H1 (cell line): ENCODE measurements at regions not wholly inside any gene's neighbourhood (a gene's known extent, or its start where the extent isn't known, plus 50 kb on each side); places are given as distances from the start of the nearest gene placed in this dataset.

Experiments used
- CTCF ChIA-PET: fragments of 300-600 bp; sonication (Branson Sonifier 250); formaldehyde crosslinking; loops from one replicate; lab custom pipeline; 2021; ENCODE audit not compliant: partially characterized antibody; lab: Charles Lee
- POLR2A ChIA-PET: fragments of 300-600 bp; sonication (Branson Sonifier 250); formaldehyde crosslinking; loops from one replicate; lab custom pipeline; 2021; ENCODE audit warnings: inconsistent platforms; ENCODE audit not compliant: partially characterized antibody; lab: Charles Lee
- DNase-seq, 2 experiments: peaks; one replicate each; pipeline versions ENCODE4 v3.0.0 to v3.0.0-alpha.2; 2010 to 2022; ENCODE audit warnings: low spot score in 2 of 2, low read depth in 1 of 2, mixed read lengths in 1 of 2
- FAIRE-seq: peaks from 2 replicates; lab custom pipeline; 2011; peaks lifted over from hg19 to GRCh38; lab: Jason Lieb, UNC
- H2AFZ ChIP-seq: 2 replicates; pipeline ENCODE4 v1.8.1; 2012; ENCODE audit warnings: low read length, inconsistent platforms
- H2AK5ac ChIP-seq: 2 replicates; pipeline ENCODE4 v1.6.1; 2013; ENCODE audit warnings: low read depth, low read length
- H2BK120ac ChIP-seq: replicated peaks from 2 replicates; pipeline ENCODE3; 2013; ENCODE audit warnings: low read depth, low read length, inconsistent platforms
- H2BK12ac ChIP-seq: 2 replicates; pipeline ENCODE4 v1.6.1; 2013; ENCODE audit warnings: low read depth, low read length
- H2BK15ac ChIP-seq: 2 replicates; pipeline ENCODE4 v1.6.1; 2013; ENCODE audit warnings: low read length
- H2BK20ac ChIP-seq: 2 replicates; pipeline ENCODE4 v1.6.1; 2013; ENCODE audit warnings: low read length
- H2BK5ac ChIP-seq: 2 replicates; pipeline ENCODE4 v1.6.1; 2013; ENCODE audit warnings: low read depth, low read length
- H3K14ac ChIP-seq: 2 replicates; pipeline ENCODE4 v1.6.1; 2013; ENCODE audit warnings: inconsistent platforms; ENCODE audit not compliant: insufficient read length
- H3K18ac ChIP-seq: 2 replicates; pipeline ENCODE4 v1.6.1; 2013; ENCODE audit warnings: low read length; ENCODE audit errors: extremely low read depth
- H3K23ac ChIP-seq: 2 replicates; pipeline ENCODE4 v1.6.1; 2013; ENCODE audit warnings: inconsistent platforms; ENCODE audit not compliant: insufficient read length
- H3K23me2 ChIP-seq: 2 replicates; pipeline ENCODE4 v1.6.1; 2013; ENCODE audit warnings: low read depth, low read length
- H3K27ac ChIP-seq: 2 replicates; pipeline ENCODE4 v1.6.1; 2011; ENCODE audit warnings: low read depth, low read length, inconsistent platforms
- H3K27me3 ChIP-seq, 4 experiments: replicated peaks in 1 of 4; 1 replicate in 1 of 4; 2 replicates in 3 of 4; pipeline versions ENCODE4 v1.6.1 to v1.8.1; 2011 to 2013; ENCODE audit warnings: low read length in 3 of 4, mild to moderate bottlenecking in 3 of 4, inconsistent platforms in 2 of 4, mixed read lengths in 2 of 4, moderate library complexity in 1 of 4; ENCODE audit not compliant: control insufficient read depth in 3 of 4, insufficient read depth in 3 of 4; ENCODE audit errors: extremely low read depth in 1 of 4
- H3K36me3 ChIP-seq, 4 experiments: 2 replicates each; pipeline versions ENCODE4 v1.6.1 to v1.8.1; 2011 to 2013; ENCODE audit warnings: mild to moderate bottlenecking in 4 of 4, low read length in 3 of 4, moderate library complexity in 2 of 4, control low read depth in 1 of 4, inconsistent platforms in 1 of 4; ENCODE audit not compliant: insufficient read depth in 4 of 4, control insufficient read depth in 2 of 4
- H3K4ac ChIP-seq: replicated peaks from 2 replicates; pipeline ENCODE3; 2013; ENCODE audit warnings: low read length, low read depth, mixed read lengths, inconsistent platforms; ENCODE audit not compliant: insufficient read length
- H3K4me1 ChIP-seq, 4 experiments: replicated peaks in 1 of 4; 1 replicate in 1 of 4; 2 replicates in 3 of 4; pipeline versions ENCODE4 v1.6.1 to v1.8.1; 2011 to 2013; ENCODE audit warnings: low read length in 3 of 4, inconsistent platforms in 2 of 4, mixed read lengths in 1 of 4; ENCODE audit not compliant: insufficient read depth in 4 of 4, control insufficient read depth in 3 of 4
- H3K4me2 ChIP-seq, 2 experiments: 2 replicates each; pipeline versions ENCODE4 v1.6.1 to v1.8.1; 2011 to 2013; ENCODE audit warnings: low read depth in 2 of 2, low read length in 2 of 2, control low read depth in 1 of 2, inconsistent platforms in 1 of 2, mild to moderate bottlenecking in 1 of 2; ENCODE audit not compliant: insufficient read depth in 1 of 2
- H3K4me3 ChIP-seq, 4 experiments: fragments of 200-600, 300-600 bp in 1 of 4; sonication (generic), shearing (Covaris generic), sonication (Bioruptor Twin) in 1 of 4; 2 replicates each; pipeline versions ENCODE4 v1.5.1 to v1.8.1; 2011 to 2016; ENCODE audit warnings: low read length in 4 of 4, low read depth in 3 of 4, control low read depth in 2 of 4, inconsistent platforms in 2 of 4, mild to moderate bottlenecking in 2 of 4, mixed read lengths in 1 of 4, moderate library complexity in 1 of 4; ENCODE audit not compliant: insufficient read depth in 2 of 4; ENCODE audit errors: extremely low read depth in 1 of 4
- H3K56ac ChIP-seq: replicated peaks from 2 replicates; pipeline ENCODE3; 2013; ENCODE audit warnings: low read depth, mild to moderate bottlenecking, mixed read lengths, low read length, inconsistent platforms; ENCODE audit not compliant: insufficient read length
- H3K79me1 ChIP-seq: 2 replicates; pipeline ENCODE4 v1.6.1; 2013; ENCODE audit warnings: low read depth, low read length, control low read depth
- H3K79me2 ChIP-seq, 2 experiments: 2 replicates each; pipeline versions ENCODE4 v1.6.1 to v1.8.1; 2012 to 2013; ENCODE audit warnings: low read length in 2 of 2, mild to moderate bottlenecking in 2 of 2, inconsistent platforms in 1 of 2; ENCODE audit not compliant: insufficient read depth in 2 of 2, control insufficient read depth in 1 of 2
- H3K9ac ChIP-seq, 4 experiments: replicated peaks in 1 of 4; 1 replicate in 1 of 4; 2 replicates in 3 of 4; pipeline versions ENCODE4 v1.6.1 to v1.8.1; 2011 to 2013; ENCODE audit warnings: low read depth in 3 of 4, low read length in 3 of 4, control low read depth in 2 of 4, mild to moderate bottlenecking in 2 of 4, moderate library complexity in 2 of 4, inconsistent platforms in 1 of 4; ENCODE audit errors: extremely low read depth in 1 of 4
- H3K9me3 ChIP-seq, 2 experiments: 2 replicates each; pipeline versions ENCODE4 v1.6.1 to v1.8.1; 2012 to 2013; ENCODE audit warnings: mild to moderate bottlenecking in 2 of 2, moderate library complexity in 2 of 2, control low read depth in 1 of 2, inconsistent platforms in 1 of 2, low read depth in 1 of 2, low read length in 1 of 2, mixed read lengths in 1 of 2; ENCODE audit not compliant: insufficient read depth in 2 of 2
- H4K20me1 ChIP-seq, 2 experiments: replicated peaks in 1 of 2; 2 replicates each; pipeline versions ENCODE3 to v1.8.1; 2011 to 2013; ENCODE audit warnings: inconsistent platforms in 2 of 2, low read length in 2 of 2, mild to moderate bottlenecking in 1 of 2; ENCODE audit not compliant: insufficient read depth in 2 of 2, control insufficient read depth in 1 of 2
- H4K5ac ChIP-seq: 2 replicates; pipeline ENCODE4 v1.6.1; 2013; ENCODE audit warnings: low read length, low read depth, mixed read lengths, inconsistent platforms; ENCODE audit not compliant: insufficient read length
- H4K8ac ChIP-seq: 2 replicates; pipeline ENCODE4 v1.8.0; 2013; ENCODE audit warnings: mild to moderate bottlenecking, moderate library complexity, low read length, inconsistent platforms; ENCODE audit not compliant: insufficient read depth; ENCODE audit errors: extremely low read depth
- H4K91ac ChIP-seq: replicated peaks from 2 replicates; pipeline ENCODE3; 2013; ENCODE audit warnings: low read length, mixed read lengths, inconsistent platforms; ENCODE audit not compliant: insufficient read length
- CEBPB ChIP-seq: IDR thresholded peaks from 2 replicates; pipeline ENCODE4 v1.6.1; 2012; ENCODE audit warnings: low read depth, low read length
- CTBP2 ChIP-seq: IDR thresholded peaks from 2 replicates; pipeline ENCODE4 v1.7.0; 2011; ENCODE audit warnings: borderline replicate concordance, mild to moderate bottlenecking, moderate library complexity, mixed read lengths, low read length; ENCODE audit not compliant: insufficient read depth, insufficient read length
- GABPA ChIP-seq: IDR thresholded peaks from 2 replicates; pipeline ENCODE4 v1.6.1; 2011; ENCODE audit warnings: mild to moderate bottlenecking, low read length, moderate library complexity, borderline replicate concordance; ENCODE audit not compliant: insufficient read depth
- JUN ChIP-seq: IDR thresholded peaks from 2 replicates; pipeline ENCODE4 v1.6.1; 2011; ENCODE audit warnings: low read depth, mild to moderate bottlenecking, improper control_type of control experiment, low read length
- KDM1A ChIP-seq: fragments of 200-600, 300-600 bp; sonication (generic); IDR thresholded peaks from 2 replicates; pipeline ENCODE4 v1.7.1; 2016; ENCODE audit warnings: mild to moderate bottlenecking, low read length, borderline replicate concordance
- KDM5A ChIP-seq: fragments of 200-600 bp; IDR thresholded peaks from 2 replicates; pipeline ENCODE4 v1.7.1; 2012; ENCODE audit warnings: mild to moderate bottlenecking, low read length, inconsistent platforms, mixed read lengths
- NRF1 ChIP-seq: IDR thresholded peaks from 2 replicates; pipeline ENCODE4 v1.6.1; 2011; ENCODE audit warnings: mild to moderate bottlenecking, low read depth, low read length, improper control_type of control experiment
- RFX5 ChIP-seq: IDR thresholded peaks from 2 replicates; pipeline ENCODE4 v1.6.1; 2011; ENCODE audit warnings: low read depth, low read length, improper control_type of control experiment, borderline replicate concordance
- SP2 ChIP-seq: IDR thresholded peaks from 2 replicates; pipeline ENCODE4 v1.6.1; 2012; ENCODE audit warnings: mild to moderate bottlenecking, low read length, inconsistent platforms
- SRF ChIP-seq: IDR thresholded peaks from 2 replicates; pipeline ENCODE4 v1.6.1; 2011; ENCODE audit warnings: mild to moderate bottlenecking, low read depth, low read length, moderate library complexity
- TEAD4 ChIP-seq: IDR thresholded peaks from 2 replicates; pipeline ENCODE4 v1.6.1; 2012; ENCODE audit warnings: low read depth, low read length, inconsistent platforms, mixed read lengths
- YY1 ChIP-seq: IDR thresholded peaks from 2 replicates; pipeline ENCODE4 v1.6.1; 2011; ENCODE audit warnings: low read depth, mild to moderate bottlenecking, low read length
- WGBS, 2 experiments: shearing (Covaris generic) in 1 of 2; methylation state at CpG; one replicate each; pipeline versions ENCODE4 v1.1.6 to v1.1.7; 2013 to 2015; ENCODE audit warnings: low lambda C conversion rate in 2 of 2, mixed read lengths in 2 of 2, inconsistent platforms in 1 of 2, low coverage in 1 of 2, missing lambda C conversion rate in 1 of 2; ENCODE audit not compliant: insufficient replicate concordance in 2 of 2, insufficient coverage in 1 of 2, insufficient read length in 1 of 2; ENCODE audit errors: extremely low coverage in 1 of 2, missing lambda C conversion rate in 1 of 2; 5-methylcytosine and 5-hydroxymethylcytosine counted together

DNA sequence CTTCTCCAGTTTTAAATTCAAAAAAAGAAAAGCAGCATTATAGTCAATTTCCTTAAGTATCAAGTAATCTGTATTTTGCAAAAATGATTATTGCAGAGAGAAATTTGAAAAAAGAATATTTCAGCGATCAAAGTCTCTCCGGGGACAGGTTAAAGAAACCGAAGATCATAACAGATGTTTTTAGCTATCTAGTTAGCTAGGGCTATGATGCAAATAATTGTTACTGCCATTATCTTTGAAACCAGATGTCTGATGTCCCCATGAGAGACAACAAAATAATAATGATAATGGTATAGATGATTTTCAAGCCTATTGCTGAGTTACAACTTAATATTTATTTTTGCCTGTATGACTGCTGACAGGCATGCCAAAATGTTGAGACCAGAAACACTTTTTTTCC lies 1326.0 kb downstream of the PLA2G4A start:
- POLR2A ChIA-PET, result no interaction called here
- no peak for FAIRE-seq
- H4K8ac ChIP-seq, result no peak overlapping the region

More for the DNA sequence above, 1326.0 kb downstream of the PLA2G4A start:
- Histone ChIP-seq H3K9me3 (no peaks in the 10 kb centered on the region), H2BK5ac (no peak overlapping the region)
- TF ChIP-seq KDM5A, result no peak
- TF ChIP-seq SRF, result no peak
- TF ChIP-seq TEAD4, result no peak
- TF ChIP-seq YY1, result no peak
- TF ChIP-seq RFX5, result no peak
- TF ChIP-seq NRF1, result no peak
- TF ChIP-seq JUN, result no peak
- no peak for TF ChIP-seq CTBP2
- no peak for TF ChIP-seq SP2
- TF ChIP-seq KDM1A, result no peak
- TF ChIP-seq CEBPB, result no peak
- no peak for TF ChIP-seq GABPA
- TF ChIP-seq, all 59 proteins: peak for 0
- H3K23me2 ChIP-seq, result no peaks in the 10 kb centered on the region
- H2BK12ac ChIP-seq, result no peak overlapping the region
- H3K36me3 ChIP-seq, result no peaks in the 10 kb centered on the region
- H2BK120ac ChIP-seq, result no peak overlapping the region
- H3K79me2 ChIP-seq, result no peaks in the 10 kb centered on the region
- no peak overlapping the region for H3K18ac ChIP-seq
- CTCF ChIA-PET, result no interaction called here
- H3K4me3 ChIP-seq, result no peak overlapping the region
- WGBS, 2 experiments, result 100% methylated on average over 3 of the region's 3 CpGs; no CpG with 5 or more reads in 1 of the 2 experiments
- H4K5ac ChIP-seq, result no peak overlapping the region
- H2BK15ac ChIP-seq, result no peak overlapping the region
- H3K9ac ChIP-seq, result no peak overlapping the region
- no peak overlapping the region for H3K23ac ChIP-seq
- H3K27me3 ChIP-seq, result no peaks in the 10 kb centered on the region
- H4K91ac ChIP-seq, result no peak overlapping the region
- H3K4me2 ChIP-seq, result no peak overlapping the region
- no peaks in the 10 kb centered on the region for H3K79me1 ChIP-seq
- no peak overlapping the region for H2AFZ ChIP-seq
- H3K4ac ChIP-seq, result no peak overlapping the region
- H4K20me1 ChIP-seq, result no peaks in the 10 kb centered on the region
- no peak overlapping the region for H2AK5ac ChIP-seq
- H3K14ac ChIP-seq, result no peak overlapping the region
- no peak overlapping the region for H3K56ac ChIP-seq
- no peak overlapping the region for H3K27ac ChIP-seq
- no peaks in the 10 kb centered on the region for H3K4me1 ChIP-seq
- no peak for DNase-seq
- no peak overlapping the region for H2BK20ac ChIP-seq
